ENCODE measurements at regions not wholly inside any gene's neighbourhood (a gene's known extent, or its start where the extent isn't known, plus 50 kb on each side); places are given as distances from the start of the nearest gene placed in this dataset.

- H3K27ac Mint-ChIP-seq: no peak overlapping the region
- no peaks in the 10 kb centered on the region for H3K36me3 Mint-ChIP-seq (ENCODE audit: low read depth)
- H3K4me1 Mint-ChIP-seq: peaks cover 5% of the 10 kb centered on the region
- H3K27me3 Mint-ChIP-seq (ENCODE audit: low read depth): peaks cover 4% of the 10 kb centered on the region
- H3K4me3 Mint-ChIP-seq: no peak overlapping the region
- TF ChIP-seq CTCF (IDR thresholded peaks at IDR 0.05; ENCODE audit: unreplicated experiment in 3 of 3): no peak
- H3K9me3 Mint-ChIP-seq: no peaks in the 10 kb centered on the region
Observed at GRCh38 chr6:100115407-100116101, 121.5 kb upstream of the MCHR2 start.

- Mint-ChIP-seq H3K27ac (peak overlapping the region in 1 of 3 experiments; percentile 11), H3K27me3 (ENCODE audit: low read depth) (peaks cover 4% of the 10 kb centered on the region), H3K4me3 (no peak overlapping the region), H3K9me3 (no peaks in the 10 kb centered on the region), H3K4me1 (peaks cover 5% of the 10 kb centered on the region), H3K36me3 (ENCODE audit: low read depth) (no peaks in the 10 kb centered on the region)
- TF ChIP-seq CTCF (IDR thresholded peaks at IDR 0.05; ENCODE audit: unreplicated experiment in 3 of 3): no peak
Observed at GRCh38 chr6:100112855-100113508, 119.0 kb upstream of the MCHR2 start.

GRCh38 chr6:100105919-100106529 lies 112.0 kb upstream of the MCHR2 start:
- H3K4me1 Mint-ChIP-seq: no peaks in the 10 kb centered on the region
- no peaks in the 10 kb centered on the region for H3K36me3 Mint-ChIP-seq (ENCODE audit: low read depth)
- H3K4me3 Mint-ChIP-seq: no peak overlapping the region
- H3K27ac Mint-ChIP-seq: no peak overlapping the region
- TF ChIP-seq CTCF (IDR thresholded peaks at IDR 0.05; ENCODE audit: unreplicated experiment in 3 of 3): no peak
- H3K9me3 Mint-ChIP-seq: no peaks in the 10 kb centered on the region
- no peaks in the 10 kb centered on the region for H3K27me3 Mint-ChIP-seq (ENCODE audit: low read depth)

GRCh38 chr6:100105138-100105537 lies 111.1 kb upstream of the MCHR2 start:
- H3K9me3 Mint-ChIP-seq: no peaks in the 10 kb centered on the region
- no peaks in the 10 kb centered on the region for H3K36me3 Mint-ChIP-seq (ENCODE audit: low read depth)
- H3K27ac Mint-ChIP-seq: no peak overlapping the region
- no peak overlapping the region for H3K4me3 Mint-ChIP-seq
- H3K27me3 Mint-ChIP-seq (ENCODE audit: low read depth): peaks cover 4% of the 10 kb centered on the region
- H3K4me1 Mint-ChIP-seq: no peaks in the 10 kb centered on the region
- TF ChIP-seq CTCF (IDR thresholded peaks at IDR 0.05; ENCODE audit: unreplicated experiment in 3 of 3): no peak

- no peaks in the 10 kb centered on the region for H3K4me1 Mint-ChIP-seq
- no peak overlapping the region for H3K27ac Mint-ChIP-seq
- peaks cover 4% of the 10 kb centered on the region for H3K27me3 Mint-ChIP-seq (ENCODE audit: low read depth)
- TF ChIP-seq CTCF (IDR thresholded peaks at IDR 0.05; ENCODE audit: unreplicated experiment in 3 of 3): no peak
- no peaks in the 10 kb centered on the region for H3K9me3 Mint-ChIP-seq
- H3K36me3 Mint-ChIP-seq (ENCODE audit: low read depth): no peaks in the 10 kb centered on the region
- H3K4me3 Mint-ChIP-seq: no peak overlapping the region
Observed at GRCh38 chr6:100103931-100104330, 109.9 kb upstream of the MCHR2 start.
